ENCODE measurements at regions not wholly inside any gene's neighbourhood (a gene's known extent, or its start where the extent isn't known, plus 50 kb on each side); places are given as distances from the start of the nearest gene placed in this dataset.

DNA sequence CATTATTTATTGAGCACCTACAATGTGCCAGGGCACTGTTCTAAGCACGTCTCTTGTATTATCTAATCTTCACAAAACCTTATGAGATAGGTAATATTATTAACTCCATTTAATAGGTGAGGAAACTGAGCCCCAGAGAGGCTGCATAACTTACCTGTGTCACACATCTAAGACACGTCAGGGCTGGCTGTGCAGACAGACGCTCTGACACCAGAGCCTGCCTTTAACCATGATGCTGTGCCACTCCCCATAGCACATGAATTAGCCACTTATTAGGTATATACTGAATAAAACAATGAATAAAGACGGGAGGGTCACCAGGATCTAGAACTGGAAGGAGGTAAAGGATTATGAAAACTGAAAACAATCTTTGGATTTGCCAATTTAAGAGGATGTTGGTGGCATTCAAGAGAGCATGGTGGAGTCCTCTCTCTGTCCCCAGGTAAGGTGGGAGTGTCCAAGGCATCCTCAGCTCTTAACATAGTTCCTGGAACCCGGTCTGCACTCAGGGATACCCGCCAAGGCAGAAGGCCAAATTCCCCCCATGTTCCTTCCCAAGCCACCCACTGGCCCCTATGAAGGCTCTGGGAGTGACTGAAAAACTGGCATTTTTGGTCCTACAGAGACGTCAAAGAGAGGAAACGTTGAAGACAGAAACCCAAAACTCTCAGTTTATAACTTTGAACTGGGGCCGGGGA is 479.7 kb downstream of the FOXO1 start (continued):
- TF ChIP-seq, protein P1, sequence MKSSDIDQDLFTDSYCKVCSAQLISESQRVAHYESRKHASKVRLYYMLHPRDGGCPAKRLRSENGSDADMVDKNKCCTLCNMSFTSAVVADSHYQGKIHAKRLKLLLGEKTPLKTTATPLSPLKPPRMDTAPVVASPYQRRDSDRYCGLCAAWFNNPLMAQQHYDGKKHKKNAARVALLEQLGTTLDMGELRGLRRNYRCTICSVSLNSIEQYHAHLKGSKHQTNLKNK (CRISPR knock-in tag; IDR thresholded peaks at IDR 0.05), result no peak
- TF ChIP-seq, protein P2, sequence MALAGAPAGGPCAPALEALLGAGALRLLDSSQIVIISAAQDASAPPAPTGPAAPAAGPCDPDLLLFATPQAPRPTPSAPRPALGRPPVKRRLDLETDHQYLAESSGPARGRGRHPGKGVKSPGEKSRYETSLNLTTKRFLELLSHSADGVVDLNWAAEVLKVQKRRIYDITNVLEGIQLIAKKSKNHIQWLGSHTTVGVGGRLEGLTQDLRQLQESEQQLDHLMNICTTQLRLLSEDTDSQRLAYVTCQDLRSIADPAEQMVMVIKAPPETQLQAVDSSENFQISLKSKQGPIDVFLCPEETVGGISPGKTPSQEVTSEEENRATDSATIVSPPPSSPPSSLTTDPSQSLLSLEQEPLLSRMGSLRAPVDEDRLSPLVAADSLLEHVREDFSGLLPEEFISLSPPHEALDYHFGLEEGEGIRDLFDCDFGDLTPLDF (CRISPR knock-in tag; IDR thresholded peaks at IDR 0.05), result no peak
- TF ChIP-seq ZNF138 (CRISPR knock-in tag; conservative IDR thresholded peaks at IDR 0.05), result no peak

DNA sequence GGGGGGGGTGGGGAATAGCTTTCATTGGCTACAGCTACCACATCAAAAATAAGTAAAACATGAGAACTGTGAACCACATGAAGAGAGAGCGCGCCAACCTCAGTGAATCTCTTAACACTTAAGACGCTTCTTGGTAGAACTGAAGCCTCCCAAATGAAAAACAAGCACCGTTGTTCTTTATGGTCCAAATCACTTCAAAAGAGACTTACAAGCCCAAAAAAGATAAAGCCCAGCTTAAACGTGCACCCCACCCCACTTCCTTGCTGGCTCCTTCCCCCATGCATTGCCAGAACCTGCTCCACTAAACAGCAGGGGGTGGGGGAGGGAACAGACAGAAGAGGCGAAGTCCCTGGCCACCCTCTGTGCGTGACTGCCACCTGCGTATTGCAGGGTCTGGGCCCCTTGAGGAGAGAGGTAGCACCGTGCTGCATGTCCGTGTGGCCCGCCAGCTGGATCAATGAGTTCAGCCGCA is 479.1 kb downstream of the FOXO1 start:
- ATAC-seq (no peak), DNase-seq (ENCODE audit: low spot score) (no peak)
- peaks cover 3% of the 10 kb centered on the region; the same call in 1 of the 2 replicates for H3K27me3 Mint-ChIP-seq (ENCODE audit: low read depth)
- no peak for TF ChIP-seq EMX1 (CRISPR knock-in tag; IDR thresholded peaks at IDR 0.05)
- TF ChIP-seq, protein P3, sequence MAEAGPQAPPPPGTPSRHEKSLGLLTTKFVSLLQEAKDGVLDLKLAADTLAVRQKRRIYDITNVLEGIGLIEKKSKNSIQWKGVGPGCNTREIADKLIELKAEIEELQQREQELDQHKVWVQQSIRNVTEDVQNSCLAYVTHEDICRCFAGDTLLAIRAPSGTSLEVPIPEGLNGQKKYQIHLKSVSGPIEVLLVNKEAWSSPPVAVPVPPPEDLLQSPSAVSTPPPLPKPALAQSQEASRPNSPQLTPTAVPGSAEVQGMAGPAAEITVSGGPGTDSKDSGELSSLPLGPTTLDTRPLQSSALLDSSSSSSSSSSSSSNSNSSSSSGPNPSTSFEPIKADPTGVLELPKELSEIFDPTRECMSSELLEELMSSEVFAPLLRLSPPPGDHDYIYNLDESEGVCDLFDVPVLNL (CRISPR knock-in tag; IDR thresholded peaks at IDR 0.05; ENCODE audit: borderline replicate concordance, low read depth), result no peak
- no peak for TF ChIP-seq ESRRA (CRISPR knock-in tag; IDR thresholded peaks at IDR 0.05; ENCODE audit: borderline replicate concordance)
- TF ChIP-seq, protein P4, sequence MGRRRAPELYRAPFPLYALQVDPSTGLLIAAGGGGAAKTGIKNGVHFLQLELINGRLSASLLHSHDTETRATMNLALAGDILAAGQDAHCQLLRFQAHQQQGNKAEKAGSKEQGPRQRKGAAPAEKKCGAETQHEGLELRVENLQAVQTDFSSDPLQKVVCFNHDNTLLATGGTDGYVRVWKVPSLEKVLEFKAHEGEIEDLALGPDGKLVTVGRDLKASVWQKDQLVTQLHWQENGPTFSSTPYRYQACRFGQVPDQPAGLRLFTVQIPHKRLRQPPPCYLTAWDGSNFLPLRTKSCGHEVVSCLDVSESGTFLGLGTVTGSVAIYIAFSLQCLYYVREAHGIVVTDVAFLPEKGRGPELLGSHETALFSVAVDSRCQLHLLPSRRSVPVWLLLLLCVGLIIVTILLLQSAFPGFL (CRISPR knock-in tag; IDR thresholded peaks at IDR 0.05; ENCODE audit: borderline replicate concordance), result no peak
- TF ChIP-seq FOXP1 (CRISPR knock-in tag; IDR thresholded peaks at IDR 0.05; ENCODE audit: borderline replicate concordance), result no peak
- TF ChIP-seq, protein P5, sequence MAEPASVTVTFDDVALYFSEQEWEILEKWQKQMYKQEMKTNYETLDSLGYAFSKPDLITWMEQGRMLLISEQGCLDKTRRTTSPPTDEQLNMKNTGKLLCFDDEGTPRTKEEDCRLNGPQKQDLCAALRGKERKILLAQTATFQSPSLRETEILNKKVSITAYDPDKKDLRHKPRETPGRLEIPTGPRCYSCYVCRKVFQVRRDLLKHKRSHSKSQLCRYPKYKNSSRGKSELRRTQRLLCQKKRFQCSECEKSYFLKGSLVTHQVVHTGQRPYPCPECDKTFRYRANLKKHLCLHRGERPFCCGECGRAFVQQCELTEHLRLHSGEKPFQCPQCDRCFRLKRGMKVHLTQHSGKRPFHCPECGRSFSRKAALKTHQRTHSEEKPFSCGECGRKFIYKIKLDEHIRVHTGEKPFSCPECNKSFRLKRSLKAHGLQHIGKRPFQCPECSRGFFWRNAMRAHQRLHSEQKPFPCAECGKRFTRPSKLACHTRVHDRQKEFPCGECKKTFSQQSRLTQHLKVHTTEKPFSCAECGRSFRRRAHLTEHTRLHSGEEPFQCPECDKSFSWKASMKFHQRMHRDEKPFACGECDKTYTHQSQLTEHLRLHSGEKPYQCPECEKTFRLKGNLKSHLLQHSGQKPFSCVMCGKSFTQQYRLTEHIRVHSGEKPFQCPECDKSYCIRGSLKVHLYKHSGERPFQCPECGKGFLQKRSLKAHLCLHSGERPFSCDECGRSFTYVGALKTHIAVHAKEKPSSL (CRISPR knock-in tag; conservative IDR thresholded peaks at IDR 0.05), result no peak
- TF ChIP-seq GTF2I (CRISPR knock-in tag; conservative IDR thresholded peaks at IDR 0.05), result no peak
- TF ChIP-seq JUN (CRISPR knock-in tag; IDR thresholded peaks at IDR 0.05), result no peak
- TF ChIP-seq, protein P6, sequence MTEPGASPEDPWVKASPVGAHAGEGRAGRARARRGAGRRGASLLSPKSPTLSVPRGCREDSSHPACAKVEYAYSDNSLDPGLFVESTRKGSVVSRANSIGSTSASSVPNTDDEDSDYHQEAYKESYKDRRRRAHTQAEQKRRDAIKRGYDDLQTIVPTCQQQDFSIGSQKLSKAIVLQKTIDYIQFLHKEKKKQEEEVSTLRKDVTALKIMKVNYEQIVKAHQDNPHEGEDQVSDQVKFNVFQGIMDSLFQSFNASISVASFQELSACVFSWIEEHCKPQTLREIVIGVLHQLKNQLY (CRISPR knock-in tag; IDR thresholded peaks at IDR 0.05), result no peak
- no peak overlapping the region for H3K4me3 Mint-ChIP-seq
- no peaks in the 10 kb centered on the region for H3K9me3 Mint-ChIP-seq
- H3K36me3 Mint-ChIP-seq, result no peaks in the 10 kb centered on the region
- POLR2A ChIA-PET, result no interaction called here
- peaks cover 33% of the 10 kb centered on the region for H3K4me1 Mint-ChIP-seq
- CTCF ChIA-PET, result no interaction called here
- no peak overlapping the region for H3K27ac Mint-ChIP-seq

DNA sequence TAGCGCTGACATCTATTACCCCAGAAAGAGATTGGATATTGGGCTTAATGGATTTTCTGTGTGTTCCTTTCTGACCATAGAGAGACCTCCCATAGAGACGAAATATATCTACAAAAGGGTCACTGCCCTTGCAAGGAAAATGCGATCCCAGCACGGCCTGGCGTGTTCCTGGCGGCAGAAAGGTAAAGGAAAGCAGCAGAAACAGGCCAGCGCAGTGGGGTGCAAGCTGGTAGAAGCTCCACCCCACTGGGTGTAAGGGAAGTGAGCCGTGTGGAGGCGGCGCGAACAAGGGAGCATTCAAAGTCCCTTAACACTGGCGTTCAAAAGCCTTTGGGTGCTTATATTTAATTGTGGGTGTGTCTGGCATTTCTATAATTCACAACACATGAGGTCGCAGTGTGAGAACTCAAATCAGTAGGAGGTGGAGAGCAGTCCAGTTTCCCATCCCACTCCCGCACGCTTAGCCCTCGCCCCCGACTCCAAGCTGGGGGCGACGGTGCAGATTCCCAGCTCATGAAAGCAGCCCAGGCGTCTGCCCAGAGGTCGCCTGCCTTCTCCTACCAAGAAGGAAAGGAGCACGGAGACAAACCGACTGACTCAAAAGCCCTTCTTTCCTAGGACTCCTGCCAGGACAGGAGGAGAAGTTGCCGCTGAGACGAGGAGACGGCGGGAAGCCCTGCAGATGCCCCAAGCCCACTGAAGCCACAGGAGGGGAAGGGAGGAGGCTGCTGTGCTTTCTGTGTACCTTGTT is 478.4 kb downstream of the FOXO1 start:
- TF ChIP-seq NFYB (CRISPR knock-in tag; conservative IDR thresholded peaks at IDR 0.05; ENCODE audit: low read depth) (no peak), ZNF121 (CRISPR knock-in tag; IDR thresholded peaks at IDR 0.05) (peak; percentile 83)
- DNase-seq (ENCODE audit: low spot score) (no peak), ATAC-seq (peak; percentile 51)
- no peaks in the 10 kb centered on the region for H3K9me3 Mint-ChIP-seq
- H3K4me1 Mint-ChIP-seq, result peaks cover 33% of the 10 kb centered on the region
- peaks cover 3% of the 10 kb centered on the region; the same call in 1 of the 2 replicates for H3K27me3 Mint-ChIP-seq (ENCODE audit: low read depth)
- ChIA-PET POLR2A (no interaction called here), CTCF (no interaction called here)
- H3K4me3 Mint-ChIP-seq, result no peak overlapping the region
- H3K27ac Mint-ChIP-seq, result 0 out of 2 replicates have a peak overlapping the region, but pooled peaks have one; percentile 17
- H3K36me3 Mint-ChIP-seq, result no peaks in the 10 kb centered on the region
